ENCODE measurements at regions not wholly inside any gene's neighbourhood (a gene's known extent, or its start where the extent isn't known, plus 50 kb on each side); places are given as distances from the start of the nearest gene placed in this dataset.

- Histone ChIP-seq H2AFZ (ENCODE audit: insufficient read depth, low read depth, low read length, poor library complexity, severe bottlenecking) (no peak overlapping the region), H3K36me3 (replicated peaks in 1 of 2; ENCODE audit: control insufficient read depth in 1 of 2, insufficient read depth in 2 of 2, low read length in 2 of 2) (no peaks in the 10 kb centered on the region), H3K27me3 (ENCODE audit: control insufficient read depth in 2 of 2, insufficient read depth in 2 of 2, low read length in 2 of 2) (no peaks in the 10 kb centered on the region), H3K9ac (ENCODE audit: insufficient read depth, low read length, poor library complexity, severe bottlenecking) (no peak overlapping the region), H3K79me2 (ENCODE audit: insufficient read depth, low read length) (no peaks in the 10 kb centered on the region), H4K20me1 (ENCODE audit: insufficient read depth, low read length) (no peaks in the 10 kb centered on the region), H3K9me3 (replicated peaks in 1 of 2; ENCODE audit: control insufficient read depth in 1 of 2, insufficient read depth in 1 of 2, low read length in 2 of 2) (no peaks in the 10 kb centered on the region), H3K4me3 (replicated peaks in 1 of 3; ENCODE audit: low read depth in 2 of 3, low read length in 3 of 3) (no peak overlapping the region), H3K4me1 (ENCODE audit: control insufficient read depth in 1 of 2, insufficient read depth in 2 of 2, low read length in 2 of 2) (peaks cover 11 to 12% of the 10 kb centered on the region in 2 donors), H3K27ac (ENCODE audit: low read depth in 1 of 2, low read length in 2 of 2) (no peak overlapping the region), H3K4me2 (replicated peaks; ENCODE audit: extremely low read depth, low read length, poor library complexity, severe bottlenecking) (no peak overlapping the region)
- no peak overlapping the region for H3K4me3 Mint-ChIP-seq
- TF ChIP-seq CTCF (IDR thresholded peaks at IDR 0.05), result no peak
- no peak overlapping the region for H3K27ac Mint-ChIP-seq
- H3K27me3 Mint-ChIP-seq (ENCODE audit: low read depth in 3 of 3), result peaks cover 0 to 3% (median 0%) of the 10 kb centered on the region in 3 donors
- peak in 1 of 3 donors; percentile 5 for DNase-seq
- WGBS (ENCODE audit: insufficient coverage), result no CpG with 5 or more reads among the region's 1 CpG
- intact Hi-C loops (cut with micrococcal nuclease), result no loop called here
- peaks cover 13% of the 10 kb centered on the region for H3K4me1 Mint-ChIP-seq
- peaks cover 0 to 3% (median under 1%) of the 10 kb centered on the region in 7 donors for H3K9me3 Mint-ChIP-seq
- H3K36me3 Mint-ChIP-seq, result no peaks in the 10 kb centered on the region
These were observed 585.3 kb downstream of the EBF1 start for GRCh38 chr5:158514319-158514985.

DNA sequence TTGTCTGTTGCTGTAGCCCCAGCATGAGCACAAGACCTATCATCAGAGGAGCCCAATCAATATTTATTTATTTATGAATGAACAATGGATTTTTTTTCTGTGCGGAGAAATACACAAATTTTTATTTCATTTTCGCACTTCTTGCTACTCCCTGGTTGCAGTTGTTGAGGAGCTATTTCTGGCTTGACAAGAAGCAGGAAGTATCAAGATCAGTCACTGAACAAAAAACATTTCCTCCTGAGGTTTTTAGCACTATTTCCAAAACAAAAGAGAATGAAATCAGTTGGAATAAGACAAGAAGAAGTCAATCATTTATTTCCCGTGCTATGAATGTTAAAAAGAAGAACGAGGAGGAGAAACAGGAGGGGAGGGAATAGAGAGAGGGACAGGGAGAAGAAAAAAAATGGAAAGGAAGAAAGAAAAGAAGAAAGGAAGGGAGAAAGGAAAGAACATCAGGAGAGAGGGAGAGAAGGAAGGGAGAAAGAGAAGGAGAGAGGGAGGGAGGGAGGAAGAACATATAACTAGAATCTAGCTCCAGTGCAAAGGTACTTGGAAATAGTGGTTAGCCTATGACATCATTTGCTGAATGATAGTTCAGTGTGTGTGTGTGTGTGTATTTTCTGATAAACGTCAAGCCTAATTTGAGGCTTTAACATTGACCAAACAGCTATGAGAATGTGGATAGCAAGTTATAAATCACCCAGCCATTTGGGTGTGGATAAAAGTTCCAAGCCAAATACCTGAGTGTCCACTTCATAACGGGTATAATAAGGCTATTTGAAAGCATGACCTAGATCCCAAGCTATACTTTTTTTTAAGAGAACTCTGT lies 586.0 kb downstream of the EBF1 start:
- peaks cover 11 to 12% of the 10 kb centered on the region in 2 donors for H3K4me1 ChIP-seq (ENCODE audit: control insufficient read depth in 1 of 2, insufficient read depth in 2 of 2, low read length in 2 of 2)
- no peaks in the 10 kb centered on the region for H3K36me3 ChIP-seq (replicated peaks in 1 of 2; ENCODE audit: control insufficient read depth in 1 of 2, insufficient read depth in 2 of 2, low read length in 2 of 2)
- peak overlapping the region; percentile 24 for H3K4me2 ChIP-seq (replicated peaks; ENCODE audit: extremely low read depth, low read length, poor library complexity, severe bottlenecking)
- no peak for TF ChIP-seq CTCF (IDR thresholded peaks at IDR 0.05)
- Mint-ChIP-seq H3K4me1 (peaks cover 13% of the 10 kb centered on the region), H3K27ac (peak overlapping the region in 1 of 7 donors; percentile 61), H3K36me3 (no peaks in the 10 kb centered on the region), H3K9me3 (peaks cover 0 to 3% (median 2%) of the 10 kb centered on the region in 7 donors), H3K27me3 (ENCODE audit: low read depth in 3 of 3) (peaks cover 0 to 3% (median 0%) of the 10 kb centered on the region in 3 donors), H3K4me3 (no peak overlapping the region)
- peak overlapping the region; percentile 22 for H2AFZ ChIP-seq (ENCODE audit: insufficient read depth, low read depth, low read length, poor library complexity, severe bottlenecking)
- no peak overlapping the region for H3K9ac ChIP-seq (ENCODE audit: insufficient read depth, low read length, poor library complexity, severe bottlenecking)
- no peak for DNase-seq
- H4K20me1 ChIP-seq (ENCODE audit: insufficient read depth, low read length), result no peaks in the 10 kb centered on the region
- no peak overlapping the region for H3K27ac ChIP-seq (ENCODE audit: low read depth in 1 of 2, low read length in 2 of 2)
- H3K9me3 ChIP-seq (replicated peaks in 1 of 2; ENCODE audit: control insufficient read depth in 1 of 2, insufficient read depth in 1 of 2, low read length in 2 of 2), result no peaks in the 10 kb centered on the region
- WGBS (ENCODE audit: insufficient coverage), result 6% methylated on average over 3 of the region's 6 CpGs
- H3K27me3 ChIP-seq (ENCODE audit: control insufficient read depth in 2 of 2, insufficient read depth in 2 of 2, low read length in 2 of 2), result no peaks in the 10 kb centered on the region
- H3K79me2 ChIP-seq (ENCODE audit: insufficient read depth, low read length), result no peaks in the 10 kb centered on the region
- peak overlapping the region in 1 of 3 experiments; percentile 22 for H3K4me3 ChIP-seq (replicated peaks in 1 of 3; ENCODE audit: low read depth in 2 of 3, low read length in 3 of 3)
- intact Hi-C loops (cut with micrococcal nuclease), result no loop called here
